Erythroblast (primary cell): ENCODE measurements at regions not wholly inside any gene's neighbourhood (a gene's known extent, or its start where the extent isn't known, plus 50 kb on each side); places are given as distances from the start of the nearest gene placed in this dataset.

Source experiments
- GATA1 ChIP-seq: IDR thresholded peaks from 2 replicates; pipeline ENCODE4 v1.6.1; 2011; ENCODE audit warnings: low read depth, mild to moderate bottlenecking, control low read depth, low read length, moderate library complexity
- POLR2A ChIP-seq: IDR thresholded peaks from 2 replicates; pipeline ENCODE4 v1.6.1; 2011; ENCODE audit warnings: mild to moderate bottlenecking, low read length

DNA sequence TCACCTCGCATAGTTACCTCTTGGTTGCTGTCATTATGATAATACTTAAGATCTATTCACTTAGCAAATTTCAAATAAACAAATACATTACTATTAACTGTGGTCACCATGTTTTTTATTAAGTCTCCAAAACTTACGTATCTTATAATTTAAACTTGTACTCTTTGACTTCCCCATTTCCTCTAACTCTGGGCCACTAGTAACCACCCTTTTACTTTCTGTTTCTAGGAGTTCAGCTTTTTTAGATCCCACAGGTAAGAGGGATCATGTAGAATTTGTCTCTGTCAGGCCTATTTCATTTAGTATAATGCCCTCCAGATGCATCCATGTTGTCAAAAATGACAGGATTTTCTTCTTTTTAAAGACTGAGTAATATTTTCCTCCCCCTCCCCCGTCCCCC is 212.4 kb upstream of the C11orf87 start:
- no peak for TF ChIP-seq POLR2A
- no peak for TF ChIP-seq GATA1
